Effector memory CD8-positive, alpha-beta T cell (primary cell): ENCODE measurements at regions not wholly inside any gene's neighbourhood (a gene's known extent, or its start where the extent isn't known, plus 50 kb on each side); places are given as distances from the start of the nearest gene placed in this dataset.

Experiments
- ATAC-seq: fragments of 150-1000 bp; cut with Tn5 transposase; replicated peaks from 2 replicates; pipeline ENCODE4 v1.10.0; 2021; ENCODE audit warnings: mild to moderate bottlenecking, moderate library complexity
- DNase-seq, 3 experiments: peaks; one replicate each; pipeline ENCODE4 v3.0.0; 2021
- H3K27ac Mint-ChIP-seq, 2 donors: one replicate each; pipeline ENCODE4 v1.8.0; 2022; ENCODE audit warnings: mild to moderate bottlenecking in 2 of 2, mixed read lengths in 2 of 2, moderate library complexity in 2 of 2
- H3K27me3 Mint-ChIP-seq, 2 donors: one replicate each; pipeline ENCODE4 v1.8.0; 2022; ENCODE audit warnings: mixed read lengths in 2 of 2
- H3K36me3 Mint-ChIP-seq: one replicate; pipeline ENCODE4 v1.8.0; 2022; ENCODE audit warnings: mild to moderate bottlenecking, moderate library complexity, mixed read lengths; ENCODE audit not compliant: insufficient read depth
- H3K4me1 Mint-ChIP-seq, 2 donors: one replicate each; pipeline ENCODE4 v1.8.0; 2022; ENCODE audit warnings: low read depth in 2 of 2, mixed read lengths in 2 of 2
- H3K4me3 Mint-ChIP-seq, 2 donors: one replicate each; pipeline ENCODE4 v1.8.0; 2022; ENCODE audit warnings: mild to moderate bottlenecking in 2 of 2, mixed read lengths in 2 of 2, moderate library complexity in 2 of 2
- H3K9me3 Mint-ChIP-seq, 2 donors: one replicate each; pipeline ENCODE4 v1.8.0; 2022; ENCODE audit warnings: mixed read lengths in 2 of 2

GRCh38 chr21:15272591-15272990 is 207.8 kb upstream of the NRIP1 start:
- H3K9me3 Mint-ChIP-seq: no peaks in the 10 kb centered on the region
- H3K27me3 Mint-ChIP-seq: peaks cover 0 to 17% of the 10 kb centered on the region in 2 donors
- no peaks in the 10 kb centered on the region for H3K4me1 Mint-ChIP-seq
- DNase-seq (no peak), ATAC-seq (no peak)
- H3K27ac Mint-ChIP-seq: no peak overlapping the region
- no peaks in the 10 kb centered on the region for H3K36me3 Mint-ChIP-seq
- no peak overlapping the region for H3K4me3 Mint-ChIP-seq

- no peaks in the 10 kb centered on the region for H3K36me3 Mint-ChIP-seq
- no peak overlapping the region for H3K4me3 Mint-ChIP-seq
- DNase-seq (no peak), ATAC-seq (no peak)
- no peaks in the 10 kb centered on the region for H3K4me1 Mint-ChIP-seq
- peaks cover 0 to 17% of the 10 kb centered on the region in 2 donors for H3K27me3 Mint-ChIP-seq
- no peak overlapping the region for H3K27ac Mint-ChIP-seq
- H3K9me3 Mint-ChIP-seq: no peaks in the 10 kb centered on the region
Measured at GRCh38 chr21:15273244-15273643, 208.4 kb upstream of the NRIP1 start.

GRCh38 chr21:15274701-15275485 is 210.1 kb upstream of the NRIP1 start:
- ATAC-seq (no peak), DNase-seq (no peak)
- no peaks in the 10 kb centered on the region for H3K36me3 Mint-ChIP-seq
- no peaks in the 10 kb centered on the region for H3K9me3 Mint-ChIP-seq
- no peaks in the 10 kb centered on the region for H3K4me1 Mint-ChIP-seq
- H3K27ac Mint-ChIP-seq: no peak overlapping the region
- H3K27me3 Mint-ChIP-seq: peaks cover 0 to 17% of the 10 kb centered on the region in 2 donors
- no peak overlapping the region for H3K4me3 Mint-ChIP-seq

DNA sequence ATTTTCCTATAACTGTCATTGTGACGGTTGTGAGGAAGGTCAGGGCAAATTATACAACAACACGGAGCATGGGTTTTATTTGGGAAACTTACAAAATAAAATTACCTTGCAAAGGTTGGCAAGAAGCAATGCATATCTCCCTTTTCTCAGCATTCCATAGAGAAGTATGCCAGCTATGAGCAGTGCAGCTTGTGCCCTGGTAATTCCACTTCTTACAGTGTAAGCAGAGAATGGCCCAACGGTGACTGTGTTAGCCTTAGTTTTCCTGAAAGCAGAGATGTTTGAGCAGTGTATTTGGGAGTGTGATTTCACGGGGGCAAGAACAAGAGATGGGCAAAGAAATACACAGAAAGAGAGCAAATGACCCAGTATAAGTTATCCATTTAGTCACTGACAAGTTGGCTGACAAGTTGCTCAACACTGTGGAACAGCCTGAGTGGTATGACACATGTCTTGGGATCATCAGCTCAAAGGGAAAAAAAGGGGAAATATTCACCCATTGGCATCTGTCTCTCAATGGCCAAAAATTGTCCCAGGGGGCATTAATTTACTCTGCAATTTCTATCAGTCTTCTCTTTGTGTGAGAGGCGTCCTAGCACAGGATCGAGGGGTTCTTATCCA is 210.9 kb upstream of the NRIP1 start:
- no peak for ATAC-seq

GRCh38 chr21:15276243-15276642 is 211.4 kb upstream of the NRIP1 start:
- no peaks in the 10 kb centered on the region for H3K4me1 Mint-ChIP-seq

More for the DNA sequence above, 210.9 kb upstream of the NRIP1 start:
- Mint-ChIP-seq H3K27ac (no peak overlapping the region), H3K36me3 (no peaks in the 10 kb centered on the region), H3K9me3 (no peaks in the 10 kb centered on the region), H3K4me1 (no peaks in the 10 kb centered on the region), H3K4me3 (no peak overlapping the region), H3K27me3 (peaks cover 0 to 14% of the 10 kb centered on the region in 2 donors)
- DNase-seq: no peak

DNA sequence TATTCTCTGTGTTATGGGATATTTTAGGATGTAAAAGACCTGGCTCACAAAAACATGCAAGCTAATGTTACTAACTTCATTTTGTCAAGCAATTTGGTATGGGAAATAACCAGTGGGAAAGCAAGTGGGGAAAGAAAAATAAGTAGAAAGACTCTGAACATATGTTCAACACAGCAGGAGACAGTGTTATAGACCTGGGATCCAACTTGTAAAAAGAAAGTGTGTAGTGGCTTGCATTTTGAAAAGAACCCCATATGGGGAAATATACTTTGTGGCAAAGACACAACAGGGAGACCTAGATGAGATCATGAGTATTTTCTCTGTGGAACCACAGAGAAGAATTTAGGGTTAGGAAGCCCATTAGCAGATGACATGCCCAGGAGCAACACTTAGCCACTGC is 212.7 kb upstream of the NRIP1 start:
- H3K9me3 Mint-ChIP-seq: no peaks in the 10 kb centered on the region
- no peak overlapping the region for H3K4me3 Mint-ChIP-seq
- no peaks in the 10 kb centered on the region for H3K36me3 Mint-ChIP-seq
- DNase-seq (no peak), ATAC-seq (no peak)
- H3K27ac Mint-ChIP-seq: no peak overlapping the region
- H3K4me1 Mint-ChIP-seq: no peaks in the 10 kb centered on the region
- peaks cover 0 to 7% of the 10 kb centered on the region in 2 donors for H3K27me3 Mint-ChIP-seq

More at GRCh38 chr21:15276243-15276642, 211.4 kb upstream of the NRIP1 start:
- DNase-seq: no peak
- Mint-ChIP-seq H3K9me3 (no peaks in the 10 kb centered on the region), H3K27me3 (peaks cover 0 to 9% of the 10 kb centered on the region in 2 donors), H3K36me3 (no peaks in the 10 kb centered on the region), H3K27ac (no peak overlapping the region), H3K4me3 (no peak overlapping the region)
- no peak for ATAC-seq

GRCh38 chr21:15278279-15278678 is 213.5 kb upstream of the NRIP1 start:
- Mint-ChIP-seq H3K4me3 (no peak overlapping the region), H3K36me3 (no peaks in the 10 kb centered on the region), H3K27ac (no peak overlapping the region), H3K4me1 (no peaks in the 10 kb centered on the region), H3K27me3 (peaks cover 0 to 10% of the 10 kb centered on the region in 2 donors), H3K9me3 (no peaks in the 10 kb centered on the region)
- ATAC-seq: no peak
- DNase-seq: no peak

DNA sequence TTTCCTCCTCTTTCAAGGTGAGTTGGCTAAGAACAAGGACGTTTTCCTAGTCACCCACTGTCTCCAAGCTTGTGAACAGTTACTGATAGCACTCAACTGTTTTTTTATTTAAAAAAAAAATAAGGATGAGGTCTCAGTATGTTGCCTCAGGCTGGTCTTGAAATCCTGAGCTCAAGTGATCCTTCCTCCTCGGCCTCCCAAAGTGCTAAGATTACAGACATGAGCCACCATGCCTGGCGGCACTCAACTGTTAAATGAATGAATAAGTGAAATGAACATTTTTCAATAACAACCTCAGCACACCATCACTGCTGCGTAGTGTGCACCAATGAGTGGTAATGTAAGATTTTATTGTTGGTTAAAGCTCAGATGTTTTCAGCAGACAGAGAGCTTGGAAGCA is 214.1 kb upstream of the NRIP1 start:
- Mint-ChIP-seq H3K9me3 (no peaks in the 10 kb centered on the region), H3K27ac (no peak overlapping the region), H3K4me1 (no peaks in the 10 kb centered on the region), H3K36me3 (no peaks in the 10 kb centered on the region), H3K4me3 (no peak overlapping the region), H3K27me3 (peaks cover 0 to 12% of the 10 kb centered on the region in 2 donors)
- DNase-seq (no peak), ATAC-seq (no peak)

- Mint-ChIP-seq H3K27me3 (peaks cover 0 to 12% of the 10 kb centered on the region in 2 donors), H3K27ac (no peak overlapping the region), H3K4me1 (no peaks in the 10 kb centered on the region), H3K36me3 (no peaks in the 10 kb centered on the region), H3K9me3 (no peaks in the 10 kb centered on the region), H3K4me3 (no peak overlapping the region)
- DNase-seq (no peak), ATAC-seq (no peak)
Measured at GRCh38 chr21:15279482-15279881, 214.7 kb upstream of the NRIP1 start.

DNA sequence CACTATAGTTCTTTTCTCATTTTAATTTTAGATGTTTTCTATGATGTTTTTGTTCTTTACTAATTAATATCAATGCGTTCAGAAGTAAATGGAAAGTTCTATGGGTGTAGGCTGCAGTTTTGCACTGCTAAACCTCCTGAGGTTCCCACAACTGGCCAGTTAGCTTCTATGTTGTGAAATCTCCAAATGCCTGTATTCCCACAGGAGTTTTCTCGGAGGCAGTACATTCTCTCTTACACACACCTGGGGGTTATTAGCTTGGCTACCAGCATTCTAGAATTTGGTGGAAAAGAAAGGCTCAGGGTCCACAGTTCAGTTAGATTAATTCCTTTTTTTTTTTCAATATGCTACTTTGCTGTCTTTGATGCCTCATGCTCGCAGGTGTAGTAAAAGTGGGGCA is 216.9 kb upstream of the NRIP1 start:
- no peaks in the 10 kb centered on the region for H3K4me1 Mint-ChIP-seq
- H3K36me3 Mint-ChIP-seq: no peaks in the 10 kb centered on the region
- H3K27ac Mint-ChIP-seq: no peak overlapping the region
- DNase-seq (no peak), ATAC-seq (no peak)
- peaks cover 0 to 6% of the 10 kb centered on the region in 2 donors for H3K27me3 Mint-ChIP-seq
- no peaks in the 10 kb centered on the region for H3K9me3 Mint-ChIP-seq
- H3K4me3 Mint-ChIP-seq: no peak overlapping the region

DNA sequence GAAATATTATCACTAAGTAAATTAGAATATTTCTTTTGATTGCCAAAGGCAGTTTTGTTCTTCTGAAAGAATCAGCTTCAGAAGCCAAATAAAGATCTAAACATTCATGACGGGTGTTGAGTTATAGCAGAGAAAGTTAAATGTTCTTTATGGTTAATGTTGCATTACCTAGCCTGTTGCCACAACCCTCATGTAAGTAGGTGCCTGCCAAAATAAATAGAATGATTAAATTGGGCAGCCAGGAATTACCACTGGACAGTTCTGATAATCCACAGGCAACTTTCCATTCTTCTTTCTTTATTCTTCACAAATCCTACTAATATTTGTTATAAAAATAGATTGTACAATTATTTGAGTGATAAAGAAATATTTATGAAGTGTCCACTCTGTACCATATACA is 217.9 kb upstream of the NRIP1 start:
- ATAC-seq: no peak
- peaks cover 0 to 8% of the 10 kb centered on the region in 2 donors for H3K27me3 Mint-ChIP-seq
- no peaks in the 10 kb centered on the region for H3K4me1 Mint-ChIP-seq
- no peaks in the 10 kb centered on the region for H3K9me3 Mint-ChIP-seq
- H3K36me3 Mint-ChIP-seq: no peaks in the 10 kb centered on the region
- no peak for DNase-seq
- H3K27ac Mint-ChIP-seq: no peak overlapping the region
- no peak overlapping the region for H3K4me3 Mint-ChIP-seq

- no peak for DNase-seq
- no peaks in the 10 kb centered on the region for H3K4me1 Mint-ChIP-seq
- H3K9me3 Mint-ChIP-seq: no peaks in the 10 kb centered on the region
- no peak overlapping the region for H3K27ac Mint-ChIP-seq
- H3K27me3 Mint-ChIP-seq: peaks cover 0 to 12% of the 10 kb centered on the region in 2 donors
- H3K36me3 Mint-ChIP-seq: no peaks in the 10 kb centered on the region
- ATAC-seq: no peak
- H3K4me3 Mint-ChIP-seq: no peak overlapping the region
Measured at GRCh38 chr21:15283138-15283537, 218.3 kb upstream of the NRIP1 start.

- no peak overlapping the region for H3K27ac Mint-ChIP-seq
- H3K27me3 Mint-ChIP-seq: peaks cover 0 to 16% of the 10 kb centered on the region in 2 donors
- no peak for ATAC-seq
- DNase-seq: no peak
- no peaks in the 10 kb centered on the region for H3K36me3 Mint-ChIP-seq
- H3K4me3 Mint-ChIP-seq: no peak overlapping the region
- no peaks in the 10 kb centered on the region for H3K4me1 Mint-ChIP-seq
- no peaks in the 10 kb centered on the region for H3K9me3 Mint-ChIP-seq
Measured at GRCh38 chr21:15283789-15284188, 219.0 kb upstream of the NRIP1 start.

DNA sequence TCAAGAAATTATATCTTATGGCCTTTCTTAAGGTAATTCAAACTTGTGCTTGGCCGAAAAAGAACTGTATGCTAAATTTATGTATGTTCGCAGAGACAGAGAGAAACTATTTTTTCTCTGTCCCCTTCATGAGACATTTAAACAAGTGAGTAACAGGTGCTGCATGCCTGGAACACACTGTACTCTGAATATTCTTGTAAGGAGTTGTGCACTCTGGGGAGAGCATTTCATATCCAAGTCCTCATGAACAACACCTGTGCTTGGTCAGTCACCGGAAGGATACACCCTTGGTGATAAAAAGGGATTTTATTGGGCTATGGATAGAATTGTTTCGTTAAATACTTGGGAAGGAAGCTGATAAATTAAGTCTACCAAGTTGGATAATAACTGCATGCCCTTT is 220.8 kb upstream of the NRIP1 start:
- H3K9me3 Mint-ChIP-seq: no peaks in the 10 kb centered on the region
- no peak for DNase-seq
- no peak overlapping the region for H3K27ac Mint-ChIP-seq
- H3K36me3 Mint-ChIP-seq: no peaks in the 10 kb centered on the region
- H3K4me3 Mint-ChIP-seq: no peak overlapping the region
- peaks cover 0 to 21% of the 10 kb centered on the region in 2 donors for H3K27me3 Mint-ChIP-seq
- no peaks in the 10 kb centered on the region for H3K4me1 Mint-ChIP-seq
- ATAC-seq: no peak
